ENCODE measurements at regions not wholly inside any gene's neighbourhood (a gene's known extent, or its start where the extent isn't known, plus 50 kb on each side); places are given as distances from the start of the nearest gene placed in this dataset.

DNA sequence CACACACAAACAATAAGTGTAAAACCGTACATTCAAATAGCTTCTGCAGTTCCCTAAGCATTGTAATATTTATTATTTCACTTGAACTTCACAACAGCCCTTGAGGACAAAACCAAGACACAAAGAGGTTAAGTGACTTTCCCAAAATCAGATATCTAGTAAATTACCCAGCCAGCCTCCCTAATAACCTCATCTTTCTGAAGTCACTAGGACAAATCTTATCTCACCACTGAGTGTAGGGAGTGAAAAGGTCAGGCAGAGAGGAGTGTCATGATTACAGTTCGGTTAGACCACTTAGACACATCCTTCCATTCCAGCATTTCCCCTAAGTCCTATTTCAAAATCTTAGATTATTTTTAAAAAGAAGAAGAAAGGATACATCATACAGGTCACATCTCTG, 377.3 kb upstream of the NFIA start:
- Histone ChIP-seq H3K4me1 (no peaks in the 10 kb centered on the region), H3K9me3 (no peaks in the 10 kb centered on the region), H3K27me3 (no peaks in the 10 kb centered on the region), H3K4me3 (ENCODE audit: low read depth, low read length) (no peak overlapping the region), H3K36me3 (no peaks in the 10 kb centered on the region)
- TF ChIP-seq, protein P1, sequence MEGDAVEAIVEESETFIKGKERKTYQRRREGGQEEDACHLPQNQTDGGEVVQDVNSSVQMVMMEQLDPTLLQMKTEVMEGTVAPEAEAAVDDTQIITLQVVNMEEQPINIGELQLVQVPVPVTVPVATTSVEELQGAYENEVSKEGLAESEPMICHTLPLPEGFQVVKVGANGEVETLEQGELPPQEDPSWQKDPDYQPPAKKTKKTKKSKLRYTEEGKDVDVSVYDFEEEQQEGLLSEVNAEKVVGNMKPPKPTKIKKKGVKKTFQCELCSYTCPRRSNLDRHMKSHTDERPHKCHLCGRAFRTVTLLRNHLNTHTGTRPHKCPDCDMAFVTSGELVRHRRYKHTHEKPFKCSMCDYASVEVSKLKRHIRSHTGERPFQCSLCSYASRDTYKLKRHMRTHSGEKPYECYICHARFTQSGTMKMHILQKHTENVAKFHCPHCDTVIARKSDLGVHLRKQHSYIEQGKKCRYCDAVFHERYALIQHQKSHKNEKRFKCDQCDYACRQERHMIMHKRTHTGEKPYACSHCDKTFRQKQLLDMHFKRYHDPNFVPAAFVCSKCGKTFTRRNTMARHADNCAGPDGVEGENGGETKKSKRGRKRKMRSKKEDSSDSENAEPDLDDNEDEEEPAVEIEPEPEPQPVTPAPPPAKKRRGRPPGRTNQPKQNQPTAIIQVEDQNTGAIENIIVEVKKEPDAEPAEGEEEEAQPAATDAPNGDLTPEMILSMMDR (IDR thresholded peaks at IDR 0.05; ENCODE audit: low read depth, low read length), result no peak
- DNase-seq, result no peak

DNA sequence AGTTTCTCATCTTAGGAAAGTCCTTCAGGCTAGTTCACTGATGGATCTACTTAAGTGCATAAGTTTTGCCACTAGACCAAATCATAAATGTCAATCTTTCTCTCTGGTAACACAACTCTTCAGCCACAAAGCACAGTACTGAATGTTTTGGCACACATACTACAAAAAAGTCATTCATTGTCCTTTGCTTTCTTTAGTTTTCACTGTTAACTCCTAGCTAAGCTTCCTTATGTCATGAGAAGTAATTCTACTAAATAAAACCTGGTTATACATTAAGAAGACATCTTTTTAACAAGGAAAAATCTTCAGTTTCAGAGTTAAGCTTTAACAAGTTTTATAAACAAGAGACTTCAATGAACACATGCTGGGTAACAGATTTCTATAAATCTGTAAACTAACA, 379.2 kb upstream of the NFIA start:
- no peaks in the 10 kb centered on the region for H3K9me3 ChIP-seq
- DNase-seq, result no peak
- TF ChIP-seq, protein P1 (IDR thresholded peaks at IDR 0.05; ENCODE audit: low read depth, low read length), result no peak
- H3K4me1 ChIP-seq, result peaks cover under 1% of the 10 kb centered on the region; the same call in 1 of the 2 replicates
- H3K4me3 ChIP-seq (ENCODE audit: low read depth, low read length), result no peak overlapping the region
- H3K27me3 ChIP-seq, result no peaks in the 10 kb centered on the region
- H3K36me3 ChIP-seq, result no peaks in the 10 kb centered on the region

DNA sequence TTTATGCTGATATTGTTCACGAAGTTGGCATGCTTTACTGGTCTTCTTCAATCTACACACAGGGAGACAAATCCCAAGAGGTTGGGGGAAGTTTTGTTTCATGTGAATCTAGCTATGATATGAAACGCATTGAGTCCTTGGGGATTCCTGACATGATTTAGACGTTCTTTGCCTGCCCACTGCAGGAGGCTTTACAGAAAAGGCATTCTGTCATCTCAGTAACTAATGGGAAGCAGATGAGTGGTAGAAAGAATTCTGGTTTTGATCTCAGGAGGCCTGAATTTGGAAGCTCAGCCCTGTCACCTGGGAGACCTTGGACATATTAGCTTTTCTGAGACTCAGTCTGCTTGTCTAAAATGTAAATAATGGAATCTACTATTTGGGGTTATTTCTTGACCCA, 383.0 kb upstream of the NFIA start:
- TF ChIP-seq, protein P1 (IDR thresholded peaks at IDR 0.05; ENCODE audit: low read depth, low read length), result peak; percentile 28; the same call in 1 of the 2 replicates
- no peaks in the 10 kb centered on the region for H3K36me3 ChIP-seq
- H3K9me3 ChIP-seq, result no peaks in the 10 kb centered on the region
- H3K4me3 ChIP-seq (ENCODE audit: low read depth, low read length), result no peak overlapping the region
- DNase-seq, result peak; percentile 8
- H3K27me3 ChIP-seq, result no peaks in the 10 kb centered on the region
- H3K4me1 ChIP-seq, result peaks cover 12% of the 10 kb centered on the region

DNA sequence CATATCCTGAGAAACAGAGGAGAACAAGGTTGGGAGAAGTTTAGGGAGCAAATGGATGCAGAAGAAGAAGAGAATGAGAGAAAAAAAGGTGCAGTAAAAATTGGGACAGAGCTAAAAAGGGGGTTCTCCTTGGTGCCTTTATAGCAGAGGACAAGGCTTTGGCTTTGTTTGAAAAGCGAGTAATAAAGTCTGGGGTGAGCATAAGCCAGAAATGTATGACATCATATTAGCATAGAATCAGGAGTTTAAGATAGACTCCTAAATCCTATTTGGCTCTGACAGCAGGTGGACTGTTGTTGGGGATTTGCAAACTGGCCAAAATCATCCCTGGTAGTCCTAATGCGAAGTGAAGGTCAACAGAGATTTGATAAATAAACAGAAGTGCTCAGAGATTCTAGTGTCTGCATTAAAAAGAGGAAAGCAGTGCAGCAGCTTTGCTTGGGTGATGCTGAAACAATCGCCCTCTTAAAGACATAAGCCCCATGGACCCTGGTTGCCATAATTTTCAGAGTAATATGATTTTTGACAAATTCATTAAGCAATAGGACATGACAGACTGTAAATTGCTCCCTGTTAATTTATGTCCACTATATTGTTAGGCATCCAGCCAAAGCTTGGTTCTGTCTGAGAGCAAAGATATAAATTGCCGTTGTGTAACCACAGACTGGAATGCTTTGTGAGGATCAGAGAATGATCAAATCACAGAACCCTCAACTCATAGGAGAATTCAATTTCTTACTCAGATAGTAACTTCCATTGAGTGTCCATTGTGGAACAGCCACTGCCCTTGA, 385.0 kb upstream of the NFIA start:
- TF ChIP-seq, protein P1 (IDR thresholded peaks at IDR 0.05; ENCODE audit: low read depth, low read length), result no peak
- Histone ChIP-seq H3K9me3 (no peaks in the 10 kb centered on the region), H3K4me1 (peaks cover 12% of the 10 kb centered on the region), H3K27me3 (no peaks in the 10 kb centered on the region), H3K4me3 (ENCODE audit: low read depth, low read length) (no peak overlapping the region), H3K36me3 (no peaks in the 10 kb centered on the region)
- DNase-seq, result peak; percentile 47

DNA sequence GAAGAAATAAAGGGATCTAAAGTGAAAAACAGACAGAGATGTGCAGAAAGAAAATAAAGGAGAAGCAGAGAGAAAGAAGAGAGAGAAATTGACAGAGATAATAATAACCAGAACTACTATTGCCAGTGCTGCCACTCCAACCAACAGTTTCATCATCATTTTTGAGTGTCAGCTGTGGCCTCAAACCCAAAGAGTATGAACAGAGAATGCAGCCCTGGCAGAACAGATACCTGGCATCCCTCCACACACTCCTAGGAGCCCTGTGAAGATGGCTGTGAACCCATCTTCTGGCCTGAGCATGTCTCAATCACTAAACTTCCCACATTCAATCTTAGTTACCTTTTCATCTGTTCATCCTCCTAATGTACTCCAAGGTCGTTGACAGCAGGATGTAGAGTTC, 385.8 kb upstream of the NFIA start:
- no peaks in the 10 kb centered on the region for H3K9me3 ChIP-seq
- H3K36me3 ChIP-seq, result no peaks in the 10 kb centered on the region
- no peak overlapping the region for H3K4me3 ChIP-seq (ENCODE audit: low read depth, low read length)
- DNase-seq, result no peak
- H3K27me3 ChIP-seq, result no peaks in the 10 kb centered on the region
- TF ChIP-seq, protein P1 (IDR thresholded peaks at IDR 0.05; ENCODE audit: low read depth, low read length), result no peak
- peaks cover 12% of the 10 kb centered on the region for H3K4me1 ChIP-seq

DNA sequence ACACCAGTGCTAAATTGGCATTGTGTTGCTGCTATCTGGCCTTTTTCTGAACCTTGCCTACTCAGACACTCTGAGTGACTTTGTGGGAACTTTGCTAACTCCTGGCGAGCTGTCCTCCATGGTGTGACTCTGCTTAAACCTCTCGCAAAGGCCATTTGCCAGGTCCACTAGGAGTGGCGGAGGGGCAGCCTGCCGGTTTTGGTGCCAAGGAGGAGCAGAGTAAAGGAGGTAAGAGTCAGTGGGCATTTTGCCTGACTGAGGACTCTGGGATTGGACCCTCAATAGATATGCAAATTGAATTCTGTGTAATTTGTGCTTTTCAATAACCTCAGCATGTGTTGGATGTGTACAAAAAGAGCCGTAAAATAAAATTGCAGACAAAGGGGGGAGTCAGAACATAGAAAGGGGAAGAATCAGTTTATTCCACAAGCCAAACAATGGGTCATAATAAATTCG, 386.6 kb upstream of the NFIA start:
- Histone ChIP-seq H3K4me3 (ENCODE audit: low read depth, low read length) (no peak overlapping the region), H3K4me1 (peaks cover 12% of the 10 kb centered on the region), H3K36me3 (no peaks in the 10 kb centered on the region), H3K27me3 (no peaks in the 10 kb centered on the region), H3K9me3 (no peaks in the 10 kb centered on the region)
- TF ChIP-seq, protein P1 (IDR thresholded peaks at IDR 0.05; ENCODE audit: low read depth, low read length), result no peak
- DNase-seq, result no peak
